Activated T-cell treated with anti-CD3 and anti-CD28 coated beads for 48 hours (primary cell): ENCODE measurements at regions not wholly inside any gene's neighbourhood (a gene's known extent, or its start where the extent isn't known, plus 50 kb on each side); places are given as distances from the start of the nearest gene placed in this dataset.
A peak's percentile ranks its signal among the peaks of the same experiment; 100 is the strongest.

Experiments used
- DNase-seq: peaks from one replicate; pipeline ENCODE4 v3.0.0-alpha.2; 2020; ENCODE audit warnings: low read depth

GRCh38 chr11:28730889-28731288 is 622.7 kb downstream of the METTL15 start:
- no peak for DNase-seq

GRCh38 chr11:28730336-28730735 is 622.1 kb downstream of the METTL15 start:
- DNase-seq, result no peak

DNA sequence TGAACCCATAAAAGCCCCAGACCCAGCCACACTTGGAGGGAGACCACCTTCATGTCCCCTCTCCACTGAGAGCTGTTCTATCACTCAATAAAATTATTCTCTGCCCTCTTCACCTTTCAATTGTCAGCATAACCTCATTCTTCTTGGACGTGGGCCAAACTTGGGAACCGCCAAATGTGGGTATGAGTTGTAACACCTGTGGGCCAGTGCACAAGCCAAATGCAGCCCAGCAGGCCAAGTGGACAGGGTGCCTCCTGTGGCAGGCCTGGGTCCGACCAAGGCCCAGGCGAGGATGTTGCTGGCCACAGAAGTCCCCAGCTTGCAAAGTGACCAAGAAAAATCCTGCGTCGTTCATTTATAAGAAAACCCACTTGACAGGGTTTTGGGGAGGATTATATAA is 621.2 kb downstream of the METTL15 start:
- no peak for DNase-seq

- DNase-seq, result no peak
Measured at GRCh38 chr11:28728666-28729065, 620.5 kb downstream of the METTL15 start.

GRCh38 chr11:28727254-28727653 is 619.1 kb downstream of the METTL15 start:
- no peak for DNase-seq

DNA sequence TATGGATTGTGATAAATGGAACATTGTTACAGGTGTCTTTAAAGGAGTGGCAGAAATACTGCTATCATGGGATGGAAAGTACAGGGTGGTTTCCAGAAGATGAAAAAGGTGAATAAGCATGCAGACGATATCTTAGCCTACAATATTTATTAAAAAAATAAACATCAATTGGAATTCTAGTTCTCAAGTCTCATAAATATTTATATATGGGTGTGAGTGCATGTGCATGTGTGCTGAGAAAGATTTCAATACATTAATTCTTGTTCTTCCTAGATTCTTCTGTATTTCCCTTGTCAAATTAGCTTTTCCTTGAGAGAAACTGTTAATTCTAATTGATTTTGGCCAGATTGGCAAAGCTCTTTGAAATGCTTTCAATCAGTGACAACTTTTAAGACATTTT is 618.2 kb downstream of the METTL15 start:
- no peak for DNase-seq

DNA sequence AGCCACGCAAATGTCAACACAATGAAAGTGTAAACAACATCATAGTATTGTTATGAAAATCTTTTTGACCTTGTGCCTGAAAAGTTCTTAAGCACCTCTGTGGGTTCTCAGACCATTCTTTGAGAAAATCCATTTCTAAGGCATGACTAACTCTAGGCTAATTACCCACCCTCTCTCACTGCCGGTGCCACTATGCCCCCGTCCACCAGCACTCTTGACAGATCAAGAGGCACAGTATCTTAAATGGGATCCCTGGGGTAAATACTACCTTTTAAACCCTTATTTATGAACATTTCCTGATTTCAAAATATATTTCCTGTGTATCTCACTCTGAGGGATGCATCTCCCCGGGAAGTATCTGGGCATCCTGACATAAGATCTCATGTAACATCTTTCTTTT is 607.5 kb downstream of the METTL15 start:
- no peak for DNase-seq

GRCh38 chr11:28713850-28714249 is 605.7 kb downstream of the METTL15 start:
- no peak for DNase-seq

- no peak for DNase-seq
Measured at GRCh38 chr11:28708075-28708474, 599.9 kb downstream of the METTL15 start.

GRCh38 chr11:28704801-28705200 is 596.6 kb downstream of the METTL15 start:
- no peak for DNase-seq

DNA sequence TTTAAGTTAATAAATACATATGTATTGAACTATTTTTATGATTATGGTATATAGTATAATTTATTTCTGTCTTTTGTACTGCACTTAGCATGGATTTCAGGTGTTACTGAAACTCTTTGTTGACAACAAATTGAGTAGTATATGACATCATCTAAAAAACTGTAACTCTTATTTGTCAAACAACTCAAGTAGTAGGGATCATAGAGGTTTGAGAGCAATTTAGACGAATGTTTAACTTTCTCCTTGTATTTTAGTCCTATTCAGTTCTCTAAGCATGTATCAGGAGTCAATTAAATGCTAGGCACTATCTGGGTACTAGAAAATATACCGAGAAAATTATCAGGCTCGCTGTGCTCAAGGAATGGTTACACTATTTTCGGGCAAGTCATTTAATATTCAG is 595.2 kb downstream of the METTL15 start:
- no peak for DNase-seq

GRCh38 chr11:28702871-28703270 is 594.7 kb downstream of the METTL15 start:
- no peak for DNase-seq

DNA sequence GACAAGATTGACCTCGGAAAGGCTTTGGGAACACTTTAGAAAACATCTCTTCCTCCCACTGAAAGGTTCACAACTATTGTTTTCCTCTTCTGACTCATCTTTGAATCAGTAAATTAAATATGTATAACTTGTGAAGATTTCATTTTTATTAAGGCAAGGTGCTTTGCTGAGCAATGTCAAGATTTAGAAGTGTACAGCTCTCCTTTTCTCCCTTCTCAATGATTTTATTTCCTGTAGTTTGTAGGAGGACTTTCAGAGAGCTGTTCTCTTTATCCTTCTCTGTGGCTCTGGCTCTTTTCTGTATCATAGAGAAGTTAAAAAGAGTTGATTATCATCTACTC is 594.2 kb downstream of the METTL15 start:
- DNase-seq, result no peak

GRCh38 chr11:28701760-28702449 is 593.7 kb downstream of the METTL15 start:
- no peak for DNase-seq

DNA sequence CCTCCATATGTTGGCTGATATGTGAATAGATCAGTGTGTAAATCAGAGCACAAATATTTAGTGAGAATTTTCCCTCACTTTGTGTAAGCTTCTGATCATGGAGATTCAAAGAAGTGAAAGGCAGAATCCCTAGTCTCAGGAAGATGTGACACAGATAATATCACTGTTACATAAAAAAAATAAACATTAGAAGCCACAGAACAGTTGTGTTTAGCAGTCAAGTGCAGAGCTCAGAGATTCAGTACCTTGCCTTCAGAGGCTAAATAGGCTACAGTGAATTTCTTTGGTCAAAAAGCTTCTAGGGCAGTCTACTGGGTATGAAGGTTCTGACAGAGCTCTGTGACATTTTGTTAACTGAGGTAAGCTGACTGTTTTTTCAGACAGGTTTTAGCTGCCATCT is 591.5 kb downstream of the METTL15 start:
- DNase-seq, result no peak

GRCh38 chr11:28697920-28698827 is 590.0 kb downstream of the METTL15 start:
- peak; percentile 6 for DNase-seq

DNA sequence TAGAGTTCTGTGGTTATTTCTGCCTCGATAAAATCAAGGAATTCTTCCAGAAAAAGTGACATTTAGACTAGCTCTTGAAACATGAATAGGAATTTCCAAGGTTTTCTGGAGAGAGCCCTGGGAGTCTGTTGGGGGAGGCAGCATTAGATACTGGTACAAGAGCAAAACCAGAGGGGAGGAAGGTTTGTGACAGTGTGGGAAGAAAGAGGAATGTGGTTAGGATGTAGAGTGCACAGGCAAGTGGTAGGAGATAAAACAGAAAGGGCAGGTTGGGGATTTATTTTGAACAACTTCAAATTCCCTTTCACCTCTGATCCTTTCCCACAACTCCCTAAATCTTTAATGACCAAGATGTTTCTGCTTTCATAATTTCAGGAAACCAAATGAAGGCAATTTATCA is 588.4 kb downstream of the METTL15 start:
- DNase-seq, result no peak

DNA sequence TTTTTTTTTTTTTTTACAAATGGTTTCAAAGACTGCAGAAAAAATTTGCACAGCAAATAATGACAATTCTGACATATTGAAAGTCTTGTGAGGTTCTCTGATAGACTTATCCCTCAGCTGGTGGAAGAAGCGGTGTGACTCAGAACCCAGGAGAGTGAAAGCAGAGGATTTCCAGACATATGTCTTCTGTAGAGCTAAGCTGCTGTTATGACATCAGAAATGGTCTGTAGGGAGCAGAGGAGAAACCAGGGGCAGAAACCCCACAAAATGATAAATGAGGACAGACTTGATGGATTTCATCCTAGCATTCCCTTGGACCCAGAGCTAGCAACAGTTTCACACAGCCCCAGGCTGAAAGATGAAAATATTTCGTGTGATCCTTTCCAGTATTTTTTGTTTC is 582.6 kb downstream of the METTL15 start:
- no peak for DNase-seq

- no peak for DNase-seq
Measured at GRCh38 chr11:28684011-28684586, 575.9 kb downstream of the METTL15 start.

DNA sequence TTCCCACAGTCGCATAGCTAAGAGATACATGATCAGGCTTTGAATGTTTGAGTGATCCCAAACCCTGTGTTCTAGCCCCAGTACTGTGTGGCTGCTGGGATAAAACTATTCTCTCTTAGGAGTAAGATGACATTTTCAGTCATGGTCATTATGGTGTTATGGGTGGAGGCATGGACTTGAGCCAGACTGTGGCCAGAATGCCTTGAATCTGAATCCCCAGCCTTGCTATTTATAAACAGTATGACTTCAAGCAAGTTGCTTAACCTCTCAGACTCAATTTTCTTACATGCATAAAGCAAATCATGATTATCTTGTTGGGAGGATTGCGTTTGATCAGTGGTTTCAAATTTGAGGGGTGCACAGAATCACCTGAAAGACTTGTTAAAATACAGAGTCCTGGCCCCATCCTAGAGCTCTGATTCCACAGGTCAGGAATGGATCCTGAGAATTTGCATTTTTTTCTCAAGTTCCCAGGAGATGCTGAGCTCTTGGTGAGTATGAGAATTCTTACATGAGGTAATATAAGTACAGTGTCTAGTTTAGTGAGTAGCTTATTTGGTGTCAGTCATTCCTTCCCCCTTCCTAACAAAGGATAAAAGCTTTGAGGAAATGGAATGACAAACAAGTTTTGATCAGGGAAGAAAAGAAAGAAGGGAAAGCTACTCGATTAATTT is 571.7 kb downstream of the METTL15 start:
- no peak for DNase-seq

GRCh38 chr11:28677721-28678120 is 569.5 kb downstream of the METTL15 start:
- DNase-seq, result no peak

- no peak for DNase-seq
Measured at GRCh38 chr11:28675183-28675582, 567.0 kb downstream of the METTL15 start.
